Testis (tissue), 2 donors: ENCODE measurements at regions not wholly inside any gene's neighbourhood (a gene's known extent, or its start where the extent isn't known, plus 50 kb on each side); places are given as distances from the start of the nearest gene placed in this dataset.

Experiments used
- POLR2A ChIP-seq: fragments of 450-650 bp; IDR thresholded peaks from one replicate; pipeline ENCODE4 v1.6.1; 2017; ENCODE audit warnings: antibody characterized with exemption, mild to moderate bottlenecking, moderate library complexity
- TF ChIP-seq, protein P1 (sequence below), 3 experiments: fragments of 450-650 bp in 2 of 3; fragments of 200-600 bp in 1 of 3; sonication (generic) in 1 of 3; IDR thresholded peaks; one replicate each; pipeline ENCODE4 v1.5.1; 2016 to 2019; ENCODE audit warnings: antibody characterized with exemption in 3 of 3, mild to moderate bottlenecking in 2 of 3, moderate library complexity in 1 of 3

DNA sequence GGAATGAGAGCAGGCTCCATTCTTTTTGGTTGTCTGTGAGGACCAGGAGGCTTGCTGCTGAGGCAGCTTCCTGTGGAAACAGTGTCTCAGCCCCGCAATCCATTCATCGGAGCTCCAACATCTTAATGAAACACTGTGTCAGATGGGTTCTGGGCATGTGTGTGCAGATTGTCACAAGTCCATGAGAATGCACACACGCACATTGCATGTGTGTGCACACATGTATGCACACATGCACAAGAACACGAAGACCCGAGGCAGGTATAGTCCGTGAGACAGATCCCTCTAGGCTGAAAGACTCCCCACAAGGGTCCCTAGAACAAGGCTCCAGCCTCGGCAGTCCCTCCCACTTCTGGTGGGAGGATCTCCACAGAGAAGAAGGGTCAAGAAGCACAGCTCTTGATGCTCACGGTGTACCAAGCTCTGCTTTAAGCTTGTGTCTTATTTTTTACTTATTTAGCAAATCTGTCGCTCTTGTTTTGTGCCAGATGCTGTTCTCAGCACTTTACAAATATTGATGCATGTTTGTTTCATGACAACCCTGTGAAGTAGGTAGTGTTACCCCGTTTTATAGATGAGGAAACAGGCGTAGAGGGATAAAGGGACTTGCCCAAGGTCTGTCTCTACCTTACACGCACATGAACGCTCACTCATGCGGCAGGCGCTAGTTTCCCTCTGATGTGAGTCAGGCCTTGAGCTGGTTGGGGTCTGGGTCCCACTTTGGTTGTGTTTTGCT is 213.1 kb downstream of the SEC14L1 start:
- TF ChIP-seq, protein P1, sequence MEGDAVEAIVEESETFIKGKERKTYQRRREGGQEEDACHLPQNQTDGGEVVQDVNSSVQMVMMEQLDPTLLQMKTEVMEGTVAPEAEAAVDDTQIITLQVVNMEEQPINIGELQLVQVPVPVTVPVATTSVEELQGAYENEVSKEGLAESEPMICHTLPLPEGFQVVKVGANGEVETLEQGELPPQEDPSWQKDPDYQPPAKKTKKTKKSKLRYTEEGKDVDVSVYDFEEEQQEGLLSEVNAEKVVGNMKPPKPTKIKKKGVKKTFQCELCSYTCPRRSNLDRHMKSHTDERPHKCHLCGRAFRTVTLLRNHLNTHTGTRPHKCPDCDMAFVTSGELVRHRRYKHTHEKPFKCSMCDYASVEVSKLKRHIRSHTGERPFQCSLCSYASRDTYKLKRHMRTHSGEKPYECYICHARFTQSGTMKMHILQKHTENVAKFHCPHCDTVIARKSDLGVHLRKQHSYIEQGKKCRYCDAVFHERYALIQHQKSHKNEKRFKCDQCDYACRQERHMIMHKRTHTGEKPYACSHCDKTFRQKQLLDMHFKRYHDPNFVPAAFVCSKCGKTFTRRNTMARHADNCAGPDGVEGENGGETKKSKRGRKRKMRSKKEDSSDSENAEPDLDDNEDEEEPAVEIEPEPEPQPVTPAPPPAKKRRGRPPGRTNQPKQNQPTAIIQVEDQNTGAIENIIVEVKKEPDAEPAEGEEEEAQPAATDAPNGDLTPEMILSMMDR (IDR thresholded peaks at IDR 0.05) = no peak
- no peak for TF ChIP-seq POLR2A
